DND-41 (cell line): ENCODE measurements at regions not wholly inside any gene's neighbourhood (a gene's known extent, or its start where the extent isn't known, plus 50 kb on each side); places are given as distances from the start of the nearest gene placed in this dataset.

Experiments
- CTCF ChIP-seq: IDR thresholded peaks from 2 replicates; pipeline ENCODE4 v1.5.1; 2012; ENCODE audit warnings: borderline replicate concordance, low read length, moderate library complexity, mild to moderate bottlenecking; ENCODE audit not compliant: poor library complexity, severe bottlenecking; ENCODE audit errors: extremely low read depth
- EZH2 ChIP-seq: IDR thresholded peaks from 3 replicates; pipeline ENCODE4 v1.6.1; 2012; ENCODE audit warnings: borderline replicate concordance, low read depth, mild to moderate bottlenecking, moderate library complexity, low read length, inconsistent platforms; ENCODE audit not compliant: severe bottlenecking

- TF ChIP-seq CTCF = no peak
- TF ChIP-seq EZH2 = no peak
Measured at GRCh38 chr20:5416086-5416485, 99.3 kb upstream of the PROKR2 start.
